ENCODE measurements at regions not wholly inside any gene's neighbourhood (a gene's known extent, or its start where the extent isn't known, plus 50 kb on each side); places are given as distances from the start of the nearest gene placed in this dataset.

GRCh38 chr5:72760259-72760658, 56.2 kb upstream of the TNPO1 start:
- Mint-ChIP-seq H3K9me3 (no peaks in the 10 kb centered on the region), H3K27ac (no peak overlapping the region), H3K36me3 (ENCODE audit: low read depth) (no peaks in the 10 kb centered on the region), H3K4me1 (ENCODE audit: low read depth) (no peaks in the 10 kb centered on the region), H3K4me3 (no peak overlapping the region), H3K27me3 (ENCODE audit: low read depth) (peaks cover 15% of the 10 kb centered on the region)
- no peak for DNase-seq
- CTCF ChIA-PET: no interaction called here
- intact Hi-C loops (cut with micrococcal nuclease): no loop called here

GRCh38 chr5:72752909-72753308, 63.6 kb upstream of the TNPO1 start:
- no peaks in the 10 kb centered on the region for H3K4me1 Mint-ChIP-seq (ENCODE audit: low read depth)
- H3K9me3 Mint-ChIP-seq: no peaks in the 10 kb centered on the region
- H3K27ac Mint-ChIP-seq: no peak overlapping the region
- H3K4me3 Mint-ChIP-seq: no peak overlapping the region
- intact Hi-C loops (cut with micrococcal nuclease): no loop called here
- peaks cover 5% of the 10 kb centered on the region for H3K27me3 Mint-ChIP-seq (ENCODE audit: low read depth)
- CTCF ChIA-PET: no interaction called here
- H3K36me3 Mint-ChIP-seq (ENCODE audit: low read depth): no peaks in the 10 kb centered on the region
- no peak for DNase-seq

GRCh38 chr5:72749362-72749997, 67.0 kb upstream of the TNPO1 start:
- H3K27me3 Mint-ChIP-seq (ENCODE audit: low read depth): peaks cover 4% of the 10 kb centered on the region
- H3K9me3 Mint-ChIP-seq: no peaks in the 10 kb centered on the region
- intact Hi-C loops (cut with micrococcal nuclease): no loop called here
- H3K4me3 Mint-ChIP-seq: no peak overlapping the region
- H3K36me3 Mint-ChIP-seq (ENCODE audit: low read depth): no peaks in the 10 kb centered on the region
- CTCF ChIA-PET: no interaction called here
- no peak overlapping the region for H3K27ac Mint-ChIP-seq
- no peak for DNase-seq
- H3K4me1 Mint-ChIP-seq (ENCODE audit: low read depth): no peaks in the 10 kb centered on the region

- H3K27me3 Mint-ChIP-seq (ENCODE audit: low read depth): peaks cover 14% of the 10 kb centered on the region
- H3K4me3 Mint-ChIP-seq: no peak overlapping the region
- CTCF ChIA-PET: no interaction called here
- no peak overlapping the region for H3K27ac Mint-ChIP-seq
- DNase-seq: no peak
- intact Hi-C loops (cut with micrococcal nuclease): no loop called here
- H3K36me3 Mint-ChIP-seq (ENCODE audit: low read depth): no peaks in the 10 kb centered on the region
- H3K4me1 Mint-ChIP-seq (ENCODE audit: low read depth): no peaks in the 10 kb centered on the region
- H3K9me3 Mint-ChIP-seq: no peaks in the 10 kb centered on the region
Observed at GRCh38 chr5:72747826-72748225, 68.6 kb upstream of the TNPO1 start.

- no peaks in the 10 kb centered on the region for H3K9me3 Mint-ChIP-seq
- H3K4me3 Mint-ChIP-seq: no peak overlapping the region
- H3K27me3 Mint-ChIP-seq (ENCODE audit: low read depth): peaks cover 15% of the 10 kb centered on the region
- CTCF ChIA-PET: no interaction called here
- no peaks in the 10 kb centered on the region for H3K4me1 Mint-ChIP-seq (ENCODE audit: low read depth)
- intact Hi-C loops (cut with micrococcal nuclease): no loop called here
- DNase-seq: no peak
- H3K27ac Mint-ChIP-seq: no peak overlapping the region
- no peaks in the 10 kb centered on the region for H3K36me3 Mint-ChIP-seq (ENCODE audit: low read depth)
Observed at GRCh38 chr5:72746736-72747135, 69.7 kb upstream of the TNPO1 start.

- no peak overlapping the region for H3K4me3 Mint-ChIP-seq
- H3K9me3 Mint-ChIP-seq: no peaks in the 10 kb centered on the region
- DNase-seq: no peak
- peaks cover 15% of the 10 kb centered on the region for H3K27me3 Mint-ChIP-seq (ENCODE audit: low read depth)
- no peak overlapping the region for H3K27ac Mint-ChIP-seq
- CTCF ChIA-PET: no interaction called here
- intact Hi-C loops (cut with micrococcal nuclease): no loop called here
- H3K36me3 Mint-ChIP-seq (ENCODE audit: low read depth): no peaks in the 10 kb centered on the region
- no peaks in the 10 kb centered on the region for H3K4me1 Mint-ChIP-seq (ENCODE audit: low read depth)
Observed at GRCh38 chr5:72744136-72744535, 72.3 kb upstream of the TNPO1 start.

- Mint-ChIP-seq H3K4me1 (ENCODE audit: low read depth) (no peaks in the 10 kb centered on the region), H3K36me3 (ENCODE audit: low read depth) (no peaks in the 10 kb centered on the region), H3K27me3 (ENCODE audit: low read depth) (peaks cover 19% of the 10 kb centered on the region), H3K9me3 (no peaks in the 10 kb centered on the region), H3K4me3 (no peak overlapping the region), H3K27ac (no peak overlapping the region)
- CTCF ChIA-PET: no interaction called here
- intact Hi-C loops (cut with micrococcal nuclease): no loop called here
- no peak for DNase-seq
Observed at GRCh38 chr5:72741805-72742204, 74.7 kb upstream of the TNPO1 start.

GRCh38 chr5:72733810-72734209, 82.7 kb upstream of the TNPO1 start:
- Mint-ChIP-seq H3K9me3 (peaks cover 2% of the 10 kb centered on the region), H3K27me3 (ENCODE audit: low read depth) (peaks cover 13% of the 10 kb centered on the region), H3K27ac (no peak overlapping the region), H3K4me3 (no peak overlapping the region), H3K36me3 (ENCODE audit: low read depth) (no peaks in the 10 kb centered on the region), H3K4me1 (ENCODE audit: low read depth) (no peaks in the 10 kb centered on the region)
- intact Hi-C loops (cut with micrococcal nuclease): no loop called here
- no peak for DNase-seq
- CTCF ChIA-PET: no interaction called here

GRCh38 chr5:72723581-72723980, 92.9 kb upstream of the TNPO1 start:
- H3K4me3 Mint-ChIP-seq: no peak overlapping the region
- no peaks in the 10 kb centered on the region for H3K36me3 Mint-ChIP-seq (ENCODE audit: low read depth)
- intact Hi-C loops (cut with micrococcal nuclease): no loop called here
- no peaks in the 10 kb centered on the region for H3K4me1 Mint-ChIP-seq (ENCODE audit: low read depth)
- peaks cover 4% of the 10 kb centered on the region for H3K27me3 Mint-ChIP-seq (ENCODE audit: low read depth)
- CTCF ChIA-PET: no interaction called here
- H3K27ac Mint-ChIP-seq: no peak overlapping the region
- no peak for DNase-seq
- H3K9me3 Mint-ChIP-seq: no peaks in the 10 kb centered on the region

- Mint-ChIP-seq H3K36me3 (ENCODE audit: low read depth) (no peaks in the 10 kb centered on the region), H3K4me1 (ENCODE audit: low read depth) (no peaks in the 10 kb centered on the region), H3K4me3 (no peak overlapping the region), H3K9me3 (no peaks in the 10 kb centered on the region), H3K27me3 (ENCODE audit: low read depth) (peaks cover 4% of the 10 kb centered on the region), H3K27ac (no peak overlapping the region)
- DNase-seq: no peak
- intact Hi-C loops (cut with micrococcal nuclease): no loop called here
- CTCF ChIA-PET: no interaction called here
Observed at GRCh38 chr5:72722792-72723452, 93.5 kb upstream of the TNPO1 start.

GRCh38 chr5:72721844-72722243, 94.6 kb upstream of the TNPO1 start:
- Mint-ChIP-seq H3K36me3 (ENCODE audit: low read depth) (no peaks in the 10 kb centered on the region), H3K27me3 (ENCODE audit: low read depth) (peaks cover 4% of the 10 kb centered on the region), H3K27ac (no peak overlapping the region), H3K9me3 (no peaks in the 10 kb centered on the region), H3K4me1 (ENCODE audit: low read depth) (no peaks in the 10 kb centered on the region), H3K4me3 (no peak overlapping the region)
- intact Hi-C loops (cut with micrococcal nuclease): no loop called here
- DNase-seq: no peak
- CTCF ChIA-PET: no interaction called here

GRCh38 chr5:72720205-72720604, 96.3 kb upstream of the TNPO1 start:
- intact Hi-C loops (cut with micrococcal nuclease): no loop called here
- no peaks in the 10 kb centered on the region for H3K27me3 Mint-ChIP-seq (ENCODE audit: low read depth)

GRCh38 chr5:72711351-72711750, 105.1 kb upstream of the TNPO1 start:
- Mint-ChIP-seq H3K4me3 (no peak overlapping the region), H3K4me1 (ENCODE audit: low read depth) (no peaks in the 10 kb centered on the region), H3K36me3 (ENCODE audit: low read depth) (no peaks in the 10 kb centered on the region), H3K9me3 (no peaks in the 10 kb centered on the region), H3K27ac (no peak overlapping the region), H3K27me3 (ENCODE audit: low read depth) (peaks cover 10% of the 10 kb centered on the region)
- intact Hi-C loops (cut with micrococcal nuclease): no loop called here
- CTCF ChIA-PET: interaction anchor here (0.6 kb wide), 1 partner anchor 177 kb away, joined by 3 read pairs; no protein-coding TSS in a partner anchor
- no peak for DNase-seq

More at GRCh38 chr5:72720205-72720604, 96.3 kb upstream of the TNPO1 start:
- Mint-ChIP-seq H3K4me3 (no peak overlapping the region), H3K27ac (no peak overlapping the region), H3K4me1 (ENCODE audit: low read depth) (no peaks in the 10 kb centered on the region), H3K9me3 (no peaks in the 10 kb centered on the region), H3K36me3 (ENCODE audit: low read depth) (no peaks in the 10 kb centered on the region)
- no peak for DNase-seq
- CTCF ChIA-PET: no interaction called here

All from activated naive CD4-positive, alpha-beta T cell treated with anti-CD3 and anti-CD28 coated beads for 36 hours (primary cell).